ENCODE measurements at regions not wholly inside any gene's neighbourhood (a gene's known extent, or its start where the extent isn't known, plus 50 kb on each side); places are given as distances from the start of the nearest gene placed in this dataset.
"Not testable (repeated sequence)": the region's sequence is repeated elsewhere in the genome, so short reads cannot be mapped to it uniquely, and the experiment has no call there.

DNA sequence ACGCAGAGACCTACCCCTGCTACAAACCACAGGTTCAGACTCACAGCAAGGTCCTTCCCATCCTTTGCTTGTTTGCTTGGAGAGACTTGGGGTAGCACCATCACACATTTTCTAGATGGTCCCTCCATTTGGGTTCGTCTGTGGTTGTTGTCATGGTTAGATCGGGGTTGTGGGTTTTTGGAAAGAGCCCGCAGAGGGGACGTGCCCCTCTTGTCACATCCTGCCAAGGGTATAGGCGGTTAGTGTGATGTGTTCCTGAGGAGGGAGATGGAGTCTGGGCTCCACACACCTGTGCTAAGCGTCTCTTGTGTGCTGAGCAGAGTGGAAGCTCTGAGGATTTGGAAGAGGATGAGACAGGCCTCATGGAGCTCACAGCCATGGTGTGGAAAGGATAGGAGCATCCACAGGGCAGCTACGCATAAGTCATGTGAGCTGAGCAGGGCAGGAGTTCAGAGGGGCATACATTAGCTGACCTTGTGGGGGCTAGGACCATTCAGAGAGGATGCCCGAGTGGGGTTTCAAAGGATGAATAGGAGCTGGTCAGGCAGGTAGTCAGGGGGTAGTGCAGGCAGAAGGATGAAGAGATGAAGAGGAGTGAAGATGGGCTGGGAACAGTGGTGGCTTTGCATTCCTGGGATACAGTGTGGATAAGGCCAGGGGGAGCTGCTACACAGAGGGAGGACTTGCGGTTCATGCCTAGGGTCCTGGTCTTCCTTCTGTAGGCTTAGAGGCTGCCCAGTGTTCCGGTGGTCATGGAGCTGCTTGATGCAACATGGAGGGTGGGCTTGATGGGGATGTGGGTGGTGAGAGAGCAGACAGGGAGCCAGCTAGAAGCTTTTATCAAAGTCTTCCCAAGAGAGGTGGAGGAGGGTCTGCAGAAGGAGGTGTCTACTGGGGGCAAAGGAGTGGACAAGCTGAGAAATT is 62.9 kb downstream of the ACKR3 start:
- DNase-seq = no peak

DNA sequence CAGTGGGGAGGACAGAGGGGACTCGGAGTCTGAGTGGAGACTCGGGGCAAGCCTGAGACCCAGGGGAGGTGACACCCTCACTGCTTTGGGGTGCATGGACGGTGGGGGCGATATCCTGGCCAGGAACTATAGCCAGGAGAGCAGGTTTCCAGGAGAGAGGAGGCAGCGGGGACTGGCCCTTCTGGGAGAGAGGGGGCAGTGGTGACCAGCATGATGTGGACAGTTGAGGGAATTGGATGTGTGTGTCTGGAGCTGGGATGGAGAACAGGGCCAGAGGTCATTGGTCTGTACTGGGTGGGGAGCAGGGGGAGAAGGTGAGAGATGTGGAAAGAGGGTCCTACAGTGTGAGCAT is 63.6 kb downstream of the ACKR3 start:
- no peak for DNase-seq

DNA sequence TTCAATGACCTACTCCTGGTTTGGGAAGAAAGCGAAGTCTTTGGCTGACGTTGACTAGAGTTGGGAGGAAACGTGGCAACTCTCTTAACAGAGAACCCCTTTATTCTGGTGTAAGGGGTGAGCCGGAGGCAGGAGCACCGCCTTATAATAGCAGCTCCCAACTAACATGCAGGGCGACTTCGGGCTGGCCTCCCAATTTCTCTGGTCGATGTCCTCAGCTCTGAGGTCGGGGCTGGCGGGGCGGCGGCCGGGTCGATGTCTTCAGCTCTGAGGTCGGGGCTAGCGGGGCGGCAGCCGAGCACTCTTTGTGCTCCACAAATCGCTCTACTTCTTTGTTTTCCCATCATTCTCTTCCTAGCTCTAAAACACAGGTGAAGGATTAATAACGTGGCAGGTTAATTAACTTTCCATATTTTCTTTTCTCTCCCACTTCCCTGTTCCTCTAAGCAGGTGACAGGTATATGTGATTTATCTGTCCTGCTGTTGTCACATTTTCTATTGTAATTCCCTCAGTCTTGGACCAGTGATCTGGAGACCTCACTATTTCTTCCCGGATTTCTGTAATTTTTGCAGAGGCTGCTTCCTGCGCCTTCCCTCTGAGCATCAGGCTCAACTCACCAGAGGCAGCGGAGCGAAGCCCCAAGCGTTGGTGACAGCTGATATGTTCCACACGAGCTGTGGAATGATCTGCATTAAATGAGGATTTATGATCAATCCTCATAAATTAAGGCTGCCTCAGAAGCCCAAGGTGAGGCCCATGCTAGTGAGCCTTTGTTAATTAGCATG is 64.3 kb downstream of the ACKR3 start:
- DNase-seq = no peak

DNA sequence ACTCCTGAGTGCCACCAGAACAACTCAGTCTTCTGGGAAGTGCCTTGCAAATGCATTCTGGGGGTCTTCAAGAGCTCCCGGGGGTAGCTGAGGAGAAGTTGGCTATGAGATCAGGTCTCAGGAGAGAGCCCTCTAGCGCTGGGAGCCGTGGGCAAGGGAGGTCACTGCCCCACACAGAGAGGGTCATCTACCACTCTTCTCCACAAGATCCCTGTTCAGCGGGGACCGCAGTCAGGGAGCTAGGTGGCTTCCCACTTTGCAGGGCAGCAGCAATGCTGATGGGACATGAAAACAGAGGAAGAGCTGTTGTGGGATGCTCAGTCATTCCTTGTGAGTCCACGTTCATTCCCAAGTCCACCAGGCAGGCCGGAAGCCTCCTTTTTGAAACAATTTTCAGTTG is 66.6 kb downstream of the ACKR3 start:
- DNase-seq = no peak

DNA sequence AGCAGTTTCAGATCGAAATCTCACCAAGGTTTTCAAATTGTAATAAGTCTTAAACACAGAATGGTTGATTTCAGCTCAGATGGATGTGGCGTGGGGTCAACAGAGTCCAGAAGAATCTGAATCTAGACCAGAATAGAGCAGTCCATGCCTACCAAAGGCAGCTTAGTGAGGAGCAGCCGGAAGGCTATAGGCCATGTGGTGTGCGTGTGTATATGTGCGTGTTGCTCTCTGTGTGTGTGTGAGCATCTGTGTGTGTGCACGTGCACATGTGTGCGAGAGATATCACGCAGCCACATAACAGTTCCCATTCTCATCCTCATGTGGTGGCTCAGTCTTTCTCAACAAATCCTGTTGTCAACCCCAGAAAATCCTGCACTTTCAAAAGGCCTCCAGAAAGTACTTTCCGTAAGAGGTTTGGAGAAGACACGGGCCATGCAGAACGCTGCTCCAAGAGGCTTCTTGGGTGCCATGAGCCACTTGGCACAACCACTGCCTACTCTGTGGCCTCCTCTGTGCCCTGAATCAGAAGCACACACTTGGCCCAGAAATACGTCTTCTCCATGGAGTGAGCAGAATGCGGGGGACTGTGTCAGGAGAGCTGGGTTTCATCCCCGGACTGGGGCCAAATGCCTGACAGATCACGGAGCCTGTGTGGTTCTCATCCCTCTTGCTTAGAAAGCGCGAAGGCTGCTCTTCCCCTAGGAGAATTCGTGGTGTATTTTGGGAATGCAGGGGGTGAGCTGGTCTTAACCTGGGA is 67.3 kb downstream of the ACKR3 start:
- no peak for DNase-seq

DNA sequence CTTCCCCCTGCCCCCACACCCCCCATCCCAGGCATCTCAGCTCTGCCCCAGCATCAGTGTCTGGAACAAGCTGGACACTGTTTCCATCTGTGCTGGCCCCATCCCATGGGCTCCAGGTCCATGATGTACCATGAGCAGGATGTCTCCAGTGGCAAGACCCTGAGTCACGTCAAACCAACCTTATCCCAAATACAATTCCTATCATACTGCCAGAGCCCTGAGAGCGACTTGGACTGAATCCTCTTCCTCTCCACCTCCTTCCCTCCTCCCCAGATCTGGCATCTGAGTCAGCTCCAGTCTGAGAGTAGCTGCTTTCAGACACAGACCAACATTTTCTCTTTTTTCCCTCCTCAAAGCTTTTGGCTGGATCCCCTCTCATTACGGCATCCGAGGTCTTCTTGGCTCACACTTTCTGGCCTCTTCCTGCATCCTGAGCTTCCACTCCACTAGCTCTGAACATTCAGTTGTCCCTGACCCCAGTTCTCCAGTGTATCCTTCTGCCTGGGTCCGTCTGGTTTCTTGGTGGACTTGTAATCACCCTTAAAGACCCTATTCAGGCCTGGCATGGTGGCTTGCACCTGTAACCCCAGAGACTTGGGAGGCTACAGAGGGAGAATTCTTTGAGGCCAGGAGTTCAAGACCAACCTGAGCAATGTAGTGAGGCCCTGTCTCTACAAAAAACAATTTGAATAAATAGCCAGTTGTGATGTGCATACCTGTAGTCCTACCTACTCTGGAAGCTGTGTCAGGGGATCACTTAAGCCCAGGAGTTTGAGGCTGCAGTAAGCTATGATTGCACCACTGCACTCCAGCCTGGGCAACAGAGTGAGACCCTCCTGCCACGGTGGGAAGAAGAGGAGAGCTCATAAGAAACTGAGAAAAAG is 68.3 kb downstream of the ACKR3 start:
- no peak for DNase-seq

DNA sequence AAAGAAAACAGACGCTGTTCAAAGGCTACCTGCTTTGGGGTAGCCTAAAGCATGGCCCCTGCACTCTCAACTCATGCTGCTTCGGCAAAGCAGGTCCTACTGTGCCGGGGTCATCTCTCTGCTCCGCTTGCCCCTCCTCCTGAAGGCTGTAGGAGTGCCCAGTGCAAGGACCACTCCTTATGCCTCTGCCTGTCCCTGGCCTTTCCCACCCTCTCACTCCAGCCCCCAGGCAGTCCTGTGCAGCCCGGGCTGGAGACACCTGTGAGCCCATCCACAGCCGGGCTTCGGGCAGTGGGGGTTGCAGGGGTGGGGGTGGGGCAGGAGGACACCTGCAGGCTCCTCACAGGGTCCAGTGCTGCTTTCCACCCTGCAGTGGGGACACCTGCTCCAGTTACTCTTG is 69.1 kb downstream of the ACKR3 start:
- DNase-seq = no peak

DNA sequence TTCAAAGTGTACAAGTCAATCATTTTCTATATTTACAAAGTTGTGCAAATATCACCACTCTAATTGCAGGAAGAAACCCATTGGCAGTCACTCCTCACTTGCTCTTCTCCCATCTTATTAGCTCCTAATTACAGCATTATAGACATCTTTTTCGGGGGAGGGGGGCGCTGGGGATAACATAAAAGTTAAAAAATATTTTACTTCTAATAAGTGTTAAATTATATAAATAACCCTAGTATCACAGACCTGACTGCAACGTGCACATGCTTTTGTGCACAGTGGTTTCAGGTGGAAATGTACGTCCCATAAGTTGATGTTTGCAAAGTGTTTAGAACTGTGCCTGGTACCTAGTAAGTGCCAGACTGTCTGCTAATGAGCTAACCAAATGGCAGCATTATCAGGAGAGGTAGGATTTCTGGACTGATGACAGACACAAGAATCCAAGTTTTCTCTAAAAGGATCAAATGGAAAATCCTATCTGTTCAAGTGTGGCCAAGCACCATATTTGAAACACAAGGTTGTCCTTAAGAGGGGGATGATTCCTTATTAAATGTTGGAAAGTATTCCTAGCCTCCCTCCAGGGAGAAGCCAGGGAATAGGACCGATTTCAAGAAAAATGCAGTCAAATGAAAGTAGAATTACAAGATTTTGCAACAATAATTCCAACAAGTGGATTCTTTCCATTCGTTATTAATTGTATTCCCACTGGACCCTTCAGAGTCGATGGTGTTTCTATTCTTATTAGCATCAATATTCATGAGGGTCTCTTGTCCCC is 70.0 kb downstream of the ACKR3 start:
- no peak for DNase-seq

DNA sequence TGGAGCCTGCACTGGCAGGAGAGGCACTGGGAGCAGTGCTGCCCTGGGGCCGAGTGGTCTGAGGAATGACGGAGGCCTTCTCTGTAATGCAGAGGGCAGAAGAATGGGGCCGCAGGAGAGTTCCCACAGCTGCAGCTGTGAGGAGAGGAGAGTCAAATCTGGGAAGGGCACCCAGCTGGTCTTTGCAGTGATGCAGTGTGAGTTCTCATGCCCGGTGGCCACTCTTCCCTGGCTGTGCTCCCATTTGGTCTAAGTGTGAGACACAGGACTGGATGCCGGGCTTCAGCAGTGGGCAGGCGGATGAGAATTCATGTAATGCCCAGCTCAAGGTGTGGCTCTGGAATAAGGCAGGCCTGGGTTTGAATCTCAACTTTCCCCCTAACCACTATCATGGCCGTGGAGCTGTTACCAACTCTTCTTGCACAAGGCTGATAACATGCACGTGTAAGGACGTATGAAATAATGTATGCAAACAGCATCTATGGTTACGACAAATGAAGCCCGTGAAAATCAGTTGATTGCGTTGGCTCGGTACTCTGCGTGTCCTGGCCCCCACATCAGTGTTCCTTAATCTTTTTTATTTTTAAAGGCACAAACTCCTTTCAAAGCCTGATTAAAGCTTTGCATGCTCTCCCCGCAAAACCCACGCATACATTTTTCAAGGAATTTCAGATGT is 71.6 kb downstream of the ACKR3 start:
- DNase-seq = no peak

DNA sequence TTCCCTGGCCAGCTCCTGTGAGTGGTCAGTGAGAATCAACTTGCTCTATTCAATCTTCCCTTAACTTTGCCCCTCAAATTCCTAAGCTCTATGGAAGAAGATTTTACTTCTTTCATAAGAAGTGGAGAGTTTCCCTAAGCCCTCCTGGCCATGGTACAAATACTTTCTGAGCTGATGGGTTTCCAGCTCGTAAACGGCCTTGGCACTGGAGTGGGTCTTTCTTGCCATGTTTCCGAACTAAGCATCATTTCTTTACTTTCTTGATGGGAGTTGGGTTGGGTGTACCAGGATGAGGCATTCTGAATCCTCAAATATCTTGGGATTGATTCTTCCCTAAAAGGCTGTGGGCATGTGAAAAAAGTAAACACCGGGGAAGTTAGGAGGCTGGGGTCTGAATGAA is 72.5 kb downstream of the ACKR3 start:
- DNase-seq = no peak

DNA sequence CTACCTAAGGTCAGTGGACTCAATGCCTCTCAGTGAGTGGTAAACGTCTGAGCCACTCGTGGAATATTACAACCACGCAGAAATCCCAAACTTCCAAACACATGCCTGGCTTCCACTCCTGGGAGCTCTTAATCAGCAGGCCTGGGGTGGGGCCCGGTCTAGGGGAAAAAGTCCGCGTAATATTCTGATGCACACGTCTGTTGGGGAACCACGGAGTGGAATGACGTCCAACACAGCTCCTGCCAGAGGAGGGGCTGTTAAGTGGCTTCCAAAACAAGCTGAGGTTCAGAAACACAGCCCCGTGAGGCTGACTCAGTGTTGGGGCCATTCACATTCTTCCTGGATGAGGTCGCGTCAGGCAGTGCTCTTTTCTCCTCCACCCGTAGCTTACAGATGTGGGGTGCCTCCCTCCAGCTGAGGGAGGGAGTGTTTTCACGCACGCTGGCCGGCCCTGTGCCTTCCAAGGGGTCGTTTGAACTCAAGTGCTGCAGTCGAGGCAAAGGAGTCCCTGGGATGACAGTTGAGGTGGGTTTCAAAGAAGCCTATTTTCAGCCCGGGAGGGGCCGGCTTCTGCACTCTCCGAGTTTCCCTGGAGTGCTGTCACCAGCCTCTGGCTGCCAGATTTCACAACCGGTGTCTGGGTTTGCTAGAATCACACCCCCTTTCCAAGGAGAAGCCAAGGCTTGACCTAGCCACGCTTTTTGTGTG is 73.1 kb downstream of the ACKR3 start:
- DNase-seq = no peak

DNA sequence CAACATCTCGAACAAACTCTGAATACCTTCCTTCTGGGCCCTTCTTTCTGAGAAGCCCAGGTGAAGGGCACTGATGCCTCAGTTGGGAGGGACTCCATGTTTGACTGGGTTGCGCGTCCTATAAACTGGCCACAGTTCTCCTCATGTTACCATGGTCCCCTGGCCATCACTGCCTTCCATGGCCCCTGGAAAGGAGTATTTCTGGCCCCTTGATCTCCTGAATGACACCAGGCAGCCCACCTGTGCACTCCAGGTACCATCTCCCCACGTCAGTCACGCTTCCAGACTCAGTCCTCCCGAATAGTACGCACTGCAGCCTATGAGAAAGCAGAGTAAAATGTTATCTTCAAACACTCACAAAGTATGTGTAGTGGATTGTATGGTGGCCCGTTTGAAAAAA is 73.9 kb downstream of the ACKR3 start:
- DNase-seq = no peak

DNA sequence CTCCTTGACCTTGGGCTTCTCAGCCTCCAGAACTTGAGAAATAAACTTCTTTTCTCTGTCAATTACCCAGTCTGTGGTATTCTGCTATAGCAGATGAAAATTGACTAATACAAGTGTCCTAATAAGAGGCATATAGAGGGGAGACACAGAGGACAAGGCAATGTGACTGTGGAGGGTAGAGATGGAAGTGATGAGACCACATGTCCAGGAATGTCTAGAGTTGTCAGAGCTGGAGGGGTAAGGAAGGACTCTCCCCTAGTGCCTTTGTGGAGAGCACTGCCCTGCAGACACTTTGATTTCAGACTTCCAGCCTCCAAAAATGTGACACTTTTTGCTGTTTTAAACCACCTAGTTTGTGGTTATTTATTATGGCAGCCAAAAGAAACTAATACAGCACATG is 74.4 kb downstream of the ACKR3 start:
- DNase-seq = no peak

DNA sequence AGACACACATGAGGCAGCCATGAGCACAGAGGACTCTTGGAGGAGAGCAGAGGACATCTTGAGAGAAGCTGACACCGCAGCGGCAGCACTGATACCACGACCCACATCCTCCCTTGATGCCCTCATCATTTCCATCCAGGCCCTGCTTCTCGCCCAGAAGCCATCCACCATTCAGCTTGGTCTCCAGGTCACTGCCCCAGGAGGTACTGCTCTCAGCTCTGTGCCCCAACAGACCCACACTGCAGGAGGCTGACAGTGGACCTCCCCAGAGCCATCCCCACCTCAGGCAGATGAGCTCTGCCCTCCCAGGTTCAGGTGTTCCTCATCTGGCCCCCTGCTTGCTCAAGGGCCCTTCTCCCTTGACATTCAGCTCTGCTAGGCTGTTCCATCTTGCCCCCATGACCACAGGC is 74.9 kb downstream of the ACKR3 start:
- no peak for DNase-seq

DNA sequence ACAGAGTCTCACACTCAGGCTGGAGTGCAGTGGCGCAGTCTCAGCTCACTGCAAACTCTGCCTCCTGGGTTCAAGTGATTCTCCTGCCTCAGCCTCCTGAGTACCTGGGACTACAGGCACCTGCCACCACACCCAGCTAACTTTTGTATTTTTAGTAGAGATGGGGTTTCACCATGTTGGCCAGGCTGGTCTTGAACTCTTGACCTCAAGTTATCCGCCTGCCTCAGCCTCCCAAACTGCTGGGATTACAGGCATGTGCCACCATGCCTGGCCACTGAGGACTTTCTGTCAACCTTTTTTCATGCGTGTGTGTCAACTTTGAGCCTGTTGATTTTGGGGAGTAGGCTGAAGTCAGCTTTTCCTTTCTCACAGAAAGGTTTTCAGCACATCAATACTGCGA is 75.5 kb downstream of the ACKR3 start:
- not testable (repeated sequence) for DNase-seq

DNA sequence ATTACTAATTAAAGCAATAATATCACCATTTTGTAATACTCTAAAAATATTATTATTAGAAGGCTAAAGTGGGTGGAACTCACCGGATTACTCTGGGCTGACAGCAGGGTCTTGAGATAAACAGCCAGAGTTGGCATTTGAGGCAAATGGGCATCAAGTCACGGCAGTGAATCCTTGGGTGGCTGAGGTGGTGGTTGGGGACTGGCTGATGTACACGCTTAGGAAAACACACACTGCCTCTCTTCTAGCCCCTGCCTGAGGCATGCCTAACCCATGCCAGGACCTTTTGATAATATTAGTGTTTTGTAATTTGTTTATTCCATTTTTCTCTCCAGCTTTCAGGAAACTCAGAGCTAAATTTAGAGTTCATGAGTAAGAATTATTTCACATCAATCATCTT is 76.8 kb downstream of the ACKR3 start:
- no peak for DNase-seq

DNA sequence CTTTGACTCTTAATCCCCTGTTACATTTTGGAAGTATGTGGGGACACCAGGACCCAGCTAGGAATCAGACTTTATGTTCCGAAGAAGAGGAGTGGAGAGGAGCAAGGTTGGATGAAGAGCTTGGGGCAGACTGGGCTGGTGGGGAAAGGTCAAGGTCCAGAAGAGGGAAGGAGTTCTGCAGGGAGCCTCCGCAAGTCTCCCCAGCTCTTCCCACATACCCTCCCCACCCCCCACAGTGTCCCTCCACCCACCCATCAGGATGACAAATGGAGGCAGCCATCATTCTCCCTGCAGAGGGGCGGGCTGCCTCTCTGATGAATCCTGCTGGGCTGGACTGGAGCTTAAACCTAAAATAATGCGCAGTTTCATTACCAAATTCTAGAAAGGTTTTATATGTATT is 77.2 kb downstream of the ACKR3 start:
- no peak for DNase-seq

DNA sequence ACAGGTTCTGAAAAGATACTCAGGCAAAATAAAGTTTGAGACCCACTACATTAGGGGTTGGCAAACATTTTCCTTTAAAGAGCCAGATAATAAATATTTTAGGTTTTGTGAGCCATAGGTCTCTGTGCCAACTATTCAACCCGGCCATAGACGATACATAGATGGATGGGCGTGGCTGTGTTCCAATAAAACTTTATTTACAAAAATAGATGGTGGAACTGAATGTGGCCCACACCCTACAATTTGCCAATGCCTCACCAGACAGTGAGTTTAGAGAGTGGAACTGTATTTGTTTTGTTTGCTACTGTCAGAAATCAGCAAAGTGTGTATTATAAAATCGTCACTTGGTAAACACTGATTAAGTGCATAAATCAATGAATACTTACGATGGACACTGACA is 78.0 kb downstream of the ACKR3 start:
- no peak for DNase-seq

DNA sequence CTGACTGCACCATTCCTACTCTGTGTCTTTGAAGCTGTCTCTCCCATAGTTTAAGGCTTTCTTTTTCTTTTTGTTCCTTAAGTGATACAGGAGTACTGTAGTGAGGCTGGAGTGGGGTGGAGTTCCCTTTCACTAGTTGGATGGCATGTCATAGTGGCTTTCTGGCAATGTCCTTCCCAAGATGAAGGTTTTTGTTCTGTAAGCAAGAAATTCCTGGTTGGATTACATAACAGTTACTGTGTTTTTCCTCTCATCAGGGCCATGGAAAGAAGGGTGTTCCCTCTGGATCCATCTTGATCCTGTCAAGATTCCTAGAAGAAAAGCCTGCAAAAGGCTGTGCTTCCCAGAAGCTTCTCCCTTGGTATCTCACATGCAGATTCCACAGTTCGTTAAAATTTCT is 84.2 kb downstream of the ACKR3 start:
- no peak for DNase-seq

DNA sequence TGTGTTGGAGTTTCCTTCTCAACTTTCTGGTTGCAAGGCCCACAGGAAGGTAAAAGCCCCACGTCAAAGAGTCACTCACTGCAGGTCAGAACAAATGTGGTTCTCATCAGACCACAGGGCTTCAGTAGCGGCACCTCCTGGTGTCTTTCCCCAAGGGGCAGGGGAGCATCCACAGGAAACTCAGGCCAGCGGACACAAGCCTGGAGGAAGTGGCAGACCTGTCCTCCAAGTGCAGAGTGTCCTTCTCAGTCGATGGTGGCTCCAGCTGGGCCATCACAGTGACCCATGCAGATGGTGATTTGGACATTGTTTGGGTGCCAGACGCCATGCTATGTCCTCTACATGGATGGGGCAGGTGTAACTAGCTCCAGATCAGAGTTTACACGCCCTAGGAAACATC is 84.9 kb downstream of the ACKR3 start:
- no peak for DNase-seq

DNA sequence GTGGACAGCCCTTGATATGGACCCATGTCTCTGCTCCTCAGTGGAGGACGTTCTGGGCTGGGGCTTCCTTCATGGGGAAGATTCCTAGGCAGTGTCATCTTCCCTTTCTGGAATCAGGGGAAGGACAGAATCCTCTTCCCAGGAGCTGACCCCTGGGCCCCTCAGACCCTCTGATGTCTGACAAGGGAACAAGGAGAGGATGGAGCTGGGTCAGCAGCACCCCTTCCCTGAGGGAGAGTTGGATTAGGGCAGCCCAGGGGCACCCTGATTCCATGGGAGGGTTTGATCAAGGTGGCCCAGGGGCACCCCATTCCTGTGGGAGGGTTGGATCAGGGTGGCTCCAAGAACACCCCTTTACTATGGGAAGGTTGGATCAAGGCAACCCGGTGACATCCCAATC is 86.5 kb downstream of the ACKR3 start:
- no peak for DNase-seq

Measured in NCI-H2029 treated with DMSO at 0.1 percent for 48 hours (cell line).